GM23248 (cell line): ENCODE measurements at regions not wholly inside any gene's neighbourhood (a gene's known extent, or its start where the extent isn't known, plus 50 kb on each side); places are given as distances from the start of the nearest gene placed in this dataset.

ENCODE experiments used
- DNase-seq: peaks from one replicate; pipeline ENCODE4 v3.0.0-alpha.2; 2015
- H2AFZ ChIP-seq: fragments of 200-600 bp; sonication (generic); 2 replicates; pipeline ENCODE4 v1.6.1; 2016; ENCODE audit warnings: antibody characterized with exemption
- H3F3A ChIP-seq: fragments of 200-600 bp; sonication (generic); 2 replicates; pipeline ENCODE4 v1.6.1; 2016; ENCODE audit warnings: mild to moderate bottlenecking, antibody characterized with exemption, mixed run types; ENCODE audit not compliant: insufficient read depth
- H3K27ac ChIP-seq: fragments of 200-600 bp; sonication (generic); 2 replicates; pipeline ENCODE4 v1.5.1; 2016; ENCODE audit warnings: mild to moderate bottlenecking
- H3K27me3 ChIP-seq: fragments of 200-600 bp; sonication (generic); replicated peaks from 2 replicates; pipeline ENCODE4 v1.6.1; 2016; ENCODE audit warnings: mild to moderate bottlenecking; ENCODE audit not compliant: insufficient read depth
- H3K36me3 ChIP-seq: fragments of 200-600 bp; sonication (generic); 2 replicates; pipeline ENCODE4 v1.6.1; 2016; ENCODE audit warnings: low read depth, mild to moderate bottlenecking
- H3K4me1 ChIP-seq: fragments of 200-600 bp; sonication (generic); 2 replicates; pipeline ENCODE4 v1.6.1; 2016; ENCODE audit warnings: mild to moderate bottlenecking; ENCODE audit not compliant: insufficient read depth
- H3K4me2 ChIP-seq: fragments of 200-600 bp; sonication (generic); one replicate; pipeline ENCODE4 v1.6.1; 2016; ENCODE audit warnings: mild to moderate bottlenecking; ENCODE audit not compliant: unreplicated experiment
- H3K4me3 ChIP-seq: fragments of 200-600 bp; sonication (generic); 2 replicates; pipeline ENCODE4 v1.5.1; 2016; ENCODE audit warnings: mild to moderate bottlenecking
- H3K79me2 ChIP-seq: fragments of 200-600 bp; sonication (generic); 2 replicates; pipeline ENCODE4 v1.6.1; 2016; ENCODE audit warnings: mild to moderate bottlenecking; ENCODE audit not compliant: insufficient read depth
- H3K9ac ChIP-seq: fragments of 200-600 bp; sonication (generic); 2 replicates; pipeline ENCODE4 v1.6.1; 2016; ENCODE audit warnings: mild to moderate bottlenecking
- H3K9me2 ChIP-seq: fragments of 200-600 bp; sonication (generic); 2 replicates; pipeline ENCODE4 v1.6.1; 2016; ENCODE audit warnings: mixed run types, mild to moderate bottlenecking, moderate library complexity; ENCODE audit not compliant: insufficient read depth
- H3K9me3 ChIP-seq: fragments of 200-600 bp; sonication (generic); one replicate; pipeline ENCODE4 v1.6.1; 2017; ENCODE audit warnings: low read depth
- H4K20me1 ChIP-seq: fragments of 200-600 bp; sonication (generic); 2 replicates; pipeline ENCODE4 v1.6.0; 2016; ENCODE audit not compliant: insufficient read depth
- EZH2 ChIP-seq: fragments of 200-600 bp; sonication (generic); IDR thresholded peaks from 2 replicates; pipeline ENCODE4 v1.6.1; 2018; ENCODE audit warnings: antibody characterized with exemption, mild to moderate bottlenecking; ENCODE audit not compliant: insufficient read depth, poor library complexity, severe bottlenecking
- EZH2phosphoT487 ChIP-seq: fragments of 200-600 bp; sonication (generic); IDR thresholded peaks from 2 replicates; pipeline ENCODE4 v1.6.1; 2018; ENCODE audit warnings: antibody characterized with exemption, moderate library complexity, mild to moderate bottlenecking, low read depth; ENCODE audit not compliant: insufficient read depth
- WGBS, 2 experiments: methylation state at CpG; one replicate each; pipeline ENCODE4 v1.1.6; 2015 to 2017; ENCODE audit warnings: low lambda C conversion rate in 2 of 2, low coverage in 1 of 2; ENCODE audit errors: missing lambda C conversion rate in 2 of 2; 5-methylcytosine and 5-hydroxymethylcytosine counted together
- in situ Hi-C: fragments of 300-500 bp; cut with MboI; formaldehyde crosslinking; loops from 2 replicates; pipeline ENCODE4 v1.15.0; 2020

DNA sequence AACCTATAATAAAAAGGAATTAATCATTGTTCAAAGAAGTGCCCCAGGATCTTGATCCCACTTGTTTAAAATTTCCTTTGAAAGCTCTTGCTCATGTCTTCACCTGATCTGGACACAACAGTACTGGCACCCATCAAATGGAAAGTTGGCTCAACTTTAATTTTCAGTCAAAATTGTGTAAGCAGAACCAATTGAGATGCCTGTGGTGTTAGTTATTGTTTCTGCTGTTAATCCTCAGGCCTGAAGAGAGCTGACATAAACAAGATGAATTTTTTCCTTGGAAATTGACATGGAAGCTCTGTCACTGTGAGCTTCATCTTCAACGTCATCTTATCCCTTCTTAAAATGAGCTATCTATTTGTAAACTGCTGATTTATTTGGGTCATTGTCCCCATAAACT lies 88.3 kb upstream of the TNFSF4 start:
- Histone ChIP-seq H3K27ac (peak overlapping the region; percentile 37), H3K79me2 (no peaks in the 10 kb centered on the region), H3K36me3 (no peaks in the 10 kb centered on the region), H3K27me3 (no peaks in the 10 kb centered on the region), H3K9me2 (no peaks in the 10 kb centered on the region), H3K4me3 (no peak overlapping the region), H3F3A (peaks cover 45% of the 10 kb centered on the region), H4K20me1 (no peaks in the 10 kb centered on the region), H3K4me1 (peaks cover 52% of the 10 kb centered on the region), H3K4me2 (peak overlapping the region; percentile 2), H2AFZ (no peak overlapping the region), H3K9ac (no peak overlapping the region), H3K9me3 (no peaks in the 10 kb centered on the region)
- TF ChIP-seq EZH2 (no peak), EZH2phosphoT487 (no peak)
- WGBS, 2 experiments: 50 to 68% methylated on average over 1 of the region's 1 CpG
- DNase-seq: peak; percentile 45
- in situ Hi-C loops: no loop called here

- TF ChIP-seq EZH2phosphoT487 (no peak), EZH2 (no peak)
- Histone ChIP-seq H2AFZ (no peak overlapping the region), H3K27me3 (no peaks in the 10 kb centered on the region), H3K27ac (peak overlapping the region; percentile 37), H3K9me3 (no peaks in the 10 kb centered on the region), H3K79me2 (no peaks in the 10 kb centered on the region), H3K4me1 (peaks cover 56% of the 10 kb centered on the region), H3F3A (peaks cover 45% of the 10 kb centered on the region), H3K36me3 (no peaks in the 10 kb centered on the region), H3K9me2 (no peaks in the 10 kb centered on the region), H4K20me1 (no peaks in the 10 kb centered on the region), H3K9ac (no peak overlapping the region), H3K4me2 (no peak overlapping the region), H3K4me3 (no peak overlapping the region)
- WGBS, 2 experiments: 39 to 43% methylated on average over 1 of the region's 1 CpG
- in situ Hi-C loops: no loop called here
- DNase-seq: peak; percentile 33
Measured at GRCh38 chr1:173295995-173296394, 88.9 kb upstream of the TNFSF4 start.

GRCh38 chr1:173297798-173298391 lies 90.8 kb upstream of the TNFSF4 start:
- Histone ChIP-seq H3K27me3 (no peaks in the 10 kb centered on the region), H2AFZ (0 out of 2 replicates have a peak overlapping the region, but pooled peaks have one; percentile 13), H3K79me2 (no peaks in the 10 kb centered on the region), H3K9me3 (no peaks in the 10 kb centered on the region), H3K4me3 (no peak overlapping the region), H3K4me1 (peaks cover 62% of the 10 kb centered on the region), H3K9me2 (no peaks in the 10 kb centered on the region), H4K20me1 (no peaks in the 10 kb centered on the region), H3K4me2 (peak overlapping the region; percentile 28), H3K36me3 (no peaks in the 10 kb centered on the region), H3K27ac (no peak overlapping the region), H3K9ac (no peak overlapping the region), H3F3A (peaks cover 45% of the 10 kb centered on the region)
- no peak for DNase-seq
- WGBS, 2 experiments: 74 to 75% methylated on average over 4 of the region's 4 CpGs
- no peak for TF ChIP-seq EZH2
- TF ChIP-seq EZH2phosphoT487: no peak
- in situ Hi-C loops: no loop called here

DNA sequence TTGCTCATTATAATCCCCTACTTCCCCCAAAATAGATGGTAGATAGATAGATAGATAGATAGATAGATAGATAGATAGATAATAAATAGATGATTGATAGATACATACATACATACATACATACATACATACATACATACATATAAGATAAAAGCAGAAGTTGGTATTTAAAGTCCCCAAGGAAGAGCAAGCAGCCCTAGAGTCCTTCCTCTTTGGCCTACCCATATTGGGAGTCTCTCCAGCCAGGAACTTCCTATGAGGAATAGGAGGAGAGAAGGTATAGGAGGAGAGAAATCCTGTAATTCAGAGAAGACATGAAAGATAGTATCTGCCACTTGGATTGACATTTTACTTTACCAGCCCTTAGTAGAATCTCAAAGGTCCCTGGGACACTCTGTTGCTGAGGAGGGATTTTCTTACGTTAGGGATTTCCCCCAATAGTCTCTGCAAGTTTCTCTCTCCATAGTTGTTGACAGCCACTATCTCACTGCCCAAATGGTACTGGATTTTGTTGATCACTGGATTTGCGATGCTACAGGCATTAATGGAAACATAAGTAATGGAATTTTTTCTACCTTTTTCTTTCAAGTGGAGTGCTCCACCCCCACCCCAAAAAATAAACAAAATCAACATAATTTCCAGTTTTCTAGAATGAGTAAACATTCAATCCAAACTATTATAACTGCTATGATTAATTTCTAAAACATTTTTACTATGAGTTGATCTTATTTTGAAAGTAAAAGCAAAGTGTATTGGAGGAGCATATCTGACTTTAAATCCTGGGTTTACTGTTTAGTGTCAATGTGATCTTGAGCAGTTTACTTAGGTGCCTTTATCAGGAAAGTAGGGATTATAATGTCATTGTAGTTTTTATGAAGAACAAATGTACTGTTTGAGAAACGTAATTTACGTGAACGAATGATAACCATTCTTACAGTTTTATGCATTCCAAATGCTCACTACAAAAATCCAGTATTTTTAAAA lies 93.2 kb upstream of the TNFSF4 start:
- H3K27me3 ChIP-seq: no peaks in the 10 kb centered on the region
- H3K36me3 ChIP-seq: no peaks in the 10 kb centered on the region
- H3F3A ChIP-seq: peaks cover 32% of the 10 kb centered on the region
- no peaks in the 10 kb centered on the region for H3K9me2 ChIP-seq
- no peaks in the 10 kb centered on the region for H3K9me3 ChIP-seq
- H4K20me1 ChIP-seq: no peaks in the 10 kb centered on the region
- H3K4me1 ChIP-seq: peaks cover 39% of the 10 kb centered on the region
- 76 to 77% methylated on average over 5 of the region's 5 CpGs for WGBS, 2 experiments
- TF ChIP-seq EZH2 (no peak), EZH2phosphoT487 (no peak)
- no peak overlapping the region for H3K4me3 ChIP-seq
- H3K4me2 ChIP-seq: no peak overlapping the region
- no peaks in the 10 kb centered on the region for H3K79me2 ChIP-seq
- H2AFZ ChIP-seq: no peak overlapping the region
- in situ Hi-C loops: no loop called here
- H3K9ac ChIP-seq: no peak overlapping the region
- no peak for DNase-seq
- H3K27ac ChIP-seq: no peak overlapping the region
